GM18873 (cell line): ENCODE measurements at regions not wholly inside any gene's neighbourhood (a gene's known extent, or its start where the extent isn't known, plus 50 kb on each side); places are given as distances from the start of the nearest gene placed in this dataset.

Experiments used
- ATAC-seq: cut with Tn5 transposase; IDR thresholded peaks from one replicate; pipeline ENCODE4 v1.9.1; 2021; ENCODE audit warnings: mild to moderate bottlenecking, moderate library complexity, moderate number of reproducible peaks; ENCODE audit not compliant: unreplicated experiment, low FRiP score

- no peak for ATAC-seq
These were observed 1634.3 kb upstream of the ADGRL3 start for GRCh38 chr4:59565836-59566235.

GRCh38 chr4:59570860-59571476, 1629.2 kb upstream of the ADGRL3 start:
- peak; percentile 82 for ATAC-seq

GRCh38 chr4:59571805-59572430, 1628.2 kb upstream of the ADGRL3 start:
- no peak for ATAC-seq

- ATAC-seq: no peak
These were observed 1616.1 kb upstream of the ADGRL3 start for GRCh38 chr4:59583845-59584568.

- no peak for ATAC-seq
These were observed 1602.4 kb upstream of the ADGRL3 start for GRCh38 chr4:59597536-59598329.

GRCh38 chr4:59598330-59598618, 1601.9 kb upstream of the ADGRL3 start:
- ATAC-seq: no peak

- ATAC-seq: no peak
These were observed 1591.7 kb upstream of the ADGRL3 start for GRCh38 chr4:59608466-59608865.

GRCh38 chr4:59612235-59612634, 1587.9 kb upstream of the ADGRL3 start:
- ATAC-seq: no peak

- ATAC-seq: no peak
These were observed 1584.8 kb upstream of the ADGRL3 start for GRCh38 chr4:59615316-59615715.

GRCh38 chr4:59629348-59629747, 1570.8 kb upstream of the ADGRL3 start:
- no peak for ATAC-seq

- no peak for ATAC-seq
These were observed 1569.9 kb upstream of the ADGRL3 start for GRCh38 chr4:59630235-59630634.

GRCh38 chr4:59630922-59631321, 1569.2 kb upstream of the ADGRL3 start:
- no peak for ATAC-seq

- ATAC-seq: no peak
These were observed 1562.5 kb upstream of the ADGRL3 start for GRCh38 chr4:59637596-59637995.

- no peak for ATAC-seq
These were observed 1556.4 kb upstream of the ADGRL3 start for GRCh38 chr4:59643682-59644081.

- no peak for ATAC-seq
These were observed 1555.4 kb upstream of the ADGRL3 start for GRCh38 chr4:59644765-59645164.

- ATAC-seq: no peak
These were observed 1554.0 kb upstream of the ADGRL3 start for GRCh38 chr4:59646082-59646481.

- no peak for ATAC-seq
These were observed 1553.1 kb upstream of the ADGRL3 start for GRCh38 chr4:59647011-59647410.

GRCh38 chr4:59647500-59647899, 1552.6 kb upstream of the ADGRL3 start:
- ATAC-seq: no peak

GRCh38 chr4:59650861-59651260, 1549.3 kb upstream of the ADGRL3 start:
- no peak for ATAC-seq

- ATAC-seq: no peak
These were observed 1544.1 kb upstream of the ADGRL3 start for GRCh38 chr4:59655996-59656395.

GRCh38 chr4:59664771-59665170, 1535.4 kb upstream of the ADGRL3 start:
- no peak for ATAC-seq
